Embryonic facial prominence (tissue), 1 donor: ENCODE measurements at regions not wholly inside any gene's neighbourhood (a gene's known extent, or its start where the extent isn't known, plus 50 kb on each side); places are given as distances from the start of the nearest gene placed in this dataset.
"Not testable (repeated sequence)": the region's sequence is repeated elsewhere in the genome, so short reads cannot be mapped to it uniquely, and the experiment has no call there.

Experiments
- DNase-seq: peaks from one replicate; pipeline ENCODE4 v3.0.0-alpha.2; 2016; ENCODE audit errors: extremely low spot score

DNA sequence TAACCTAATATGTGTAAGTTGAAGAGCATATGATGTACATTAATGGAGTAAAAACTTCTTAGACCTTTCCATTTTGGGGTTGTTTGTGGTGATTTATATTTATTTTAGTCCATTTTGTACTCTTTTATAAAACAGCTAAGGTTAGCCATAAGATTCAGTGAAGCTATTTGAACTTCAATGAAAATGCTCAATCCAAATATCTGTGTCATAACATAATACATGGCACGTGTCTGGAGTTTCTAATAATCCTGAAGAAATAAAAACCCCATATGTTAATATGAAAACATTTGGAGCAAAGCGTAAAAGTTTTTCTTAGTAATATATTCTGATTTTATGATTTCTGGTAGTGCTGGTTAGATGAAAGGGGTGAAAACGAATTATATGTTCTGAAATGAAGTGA is 1729.7 kb downstream of the PCDH9 start:
- DNase-seq = no peak

DNA sequence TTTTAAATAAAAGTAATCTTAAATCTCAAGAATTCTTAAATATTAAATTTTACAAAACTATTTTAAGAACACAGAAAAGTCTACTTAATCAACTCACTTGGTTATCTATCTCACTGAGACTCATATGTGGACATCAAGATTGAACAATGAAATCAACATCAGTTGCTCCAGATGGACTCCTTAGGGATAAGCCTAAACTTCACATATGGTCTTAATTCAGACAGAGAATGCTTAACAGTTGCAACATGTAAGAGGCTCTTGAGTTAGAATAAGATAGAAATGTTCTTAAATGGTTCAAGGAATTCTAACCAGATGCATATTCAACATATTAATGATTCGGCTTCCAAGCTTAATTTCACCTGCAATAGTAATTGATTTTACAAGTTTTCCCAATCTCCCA is 1730.9 kb downstream of the PCDH9 start:
- DNase-seq = no peak

DNA sequence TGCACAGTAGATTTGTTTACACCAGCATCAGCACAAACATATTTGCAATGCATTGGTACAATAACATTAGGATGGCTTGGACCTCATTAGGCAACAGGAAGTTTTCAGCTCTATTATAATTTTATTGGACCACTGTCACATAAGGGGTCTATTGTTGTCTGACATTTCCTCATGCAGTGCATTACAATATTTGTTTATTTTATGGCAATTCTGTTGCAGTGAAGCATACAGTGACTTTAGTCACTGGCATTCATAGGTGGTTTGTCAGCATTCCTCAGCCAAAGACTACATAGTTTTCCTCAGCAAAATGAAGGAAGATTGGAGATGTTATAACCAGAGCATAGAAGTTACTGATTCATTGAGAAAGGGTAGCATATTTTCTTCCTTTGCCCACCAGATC is 1732.9 kb downstream of the PCDH9 start:
- DNase-seq = no peak

DNA sequence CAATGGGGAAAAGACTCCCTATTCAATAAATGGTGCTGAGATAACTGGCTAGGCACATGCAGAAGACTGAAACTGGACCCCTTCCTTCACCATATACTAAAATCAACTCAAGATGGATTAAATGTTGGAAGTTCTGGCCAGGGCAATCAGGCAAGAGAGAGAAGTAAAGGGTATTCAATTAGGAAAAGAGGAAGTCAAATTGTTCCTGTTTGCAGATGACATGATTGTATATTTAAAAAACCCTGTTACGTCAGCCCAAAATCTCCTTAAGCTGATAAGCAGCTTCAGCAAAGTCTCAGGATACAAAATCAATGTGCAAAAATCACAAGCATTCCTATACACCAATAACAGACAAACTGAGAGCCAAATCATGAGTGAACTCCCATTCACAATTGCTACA is 1739.4 kb downstream of the PCDH9 start:
- not testable (repeated sequence) for DNase-seq

DNA sequence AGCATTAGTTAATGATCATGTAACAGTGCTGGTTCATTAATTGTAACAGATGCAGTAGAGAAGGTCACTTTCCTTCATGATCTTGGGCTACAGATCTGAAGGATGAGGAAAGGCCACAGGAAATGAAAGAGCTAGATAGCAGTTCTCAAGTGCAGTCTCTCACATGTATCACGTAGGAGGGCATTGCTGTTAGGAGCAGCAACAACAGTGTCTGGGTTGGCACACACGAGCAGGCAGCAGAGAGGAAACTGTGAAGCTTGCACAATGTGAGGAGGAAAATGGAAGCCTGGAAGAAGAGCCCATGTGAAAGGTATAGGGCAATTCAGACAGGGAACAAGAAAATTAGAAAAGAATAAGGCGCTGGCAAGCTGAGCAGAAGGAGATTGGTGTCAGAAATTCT is 1741.5 kb downstream of the PCDH9 start:
- DNase-seq = no peak

DNA sequence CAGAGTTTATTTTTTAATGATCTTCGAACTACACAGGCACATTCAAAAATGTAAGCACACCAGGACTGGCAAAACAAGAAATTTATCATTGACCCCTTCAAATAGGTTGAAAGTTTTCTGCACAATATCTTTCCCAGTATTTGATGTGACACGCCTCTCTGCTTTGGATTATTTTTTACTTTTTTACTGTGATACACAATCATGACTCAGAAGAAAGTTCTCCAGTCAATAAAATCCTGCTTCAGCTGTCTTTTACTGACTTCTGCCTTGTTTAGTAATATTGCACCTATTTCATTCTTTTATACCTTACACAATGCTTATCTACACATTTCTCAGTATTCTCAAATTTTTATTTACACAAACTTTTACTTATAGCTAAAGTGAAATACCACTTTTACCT is 1750.4 kb downstream of the PCDH9 start:
- DNase-seq = no peak

DNA sequence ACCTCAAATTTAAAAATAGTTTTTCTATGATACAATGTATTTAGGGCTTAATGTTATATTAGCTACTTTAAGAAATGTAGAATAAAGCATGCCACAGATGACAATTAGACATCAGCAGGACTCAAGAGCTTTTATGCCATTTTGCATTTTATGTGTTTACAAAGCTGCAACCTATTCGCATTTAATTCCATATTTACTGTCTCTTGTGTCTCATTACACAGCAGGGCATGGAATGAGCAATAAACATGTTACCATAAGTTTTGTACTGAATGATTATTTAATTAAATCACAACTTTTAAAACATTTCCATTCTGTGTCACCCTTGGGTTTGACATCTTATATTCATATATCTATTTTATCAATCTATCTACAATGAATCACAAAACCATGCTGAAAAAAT is 1756.9 kb downstream of the PCDH9 start:
- no peak for DNase-seq

DNA sequence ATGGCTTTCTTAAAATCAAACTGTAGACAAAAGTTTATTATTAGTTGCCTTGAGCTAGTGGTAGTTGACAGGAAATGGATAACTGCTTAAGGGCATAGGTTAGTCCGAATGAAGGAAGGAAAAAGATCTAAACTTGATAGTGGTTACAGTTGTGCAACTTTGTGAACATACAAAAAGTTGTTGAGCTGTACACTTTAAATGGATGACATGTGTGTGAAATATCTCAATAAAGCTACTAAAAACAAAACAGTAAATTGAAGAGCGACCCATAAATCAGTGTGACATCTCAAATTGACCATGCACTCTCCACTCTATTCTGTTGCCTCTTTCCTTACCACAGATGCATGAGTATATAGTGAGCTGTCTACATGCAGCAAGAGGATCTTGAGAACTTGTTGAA is 1757.8 kb downstream of the PCDH9 start:
- DNase-seq = no peak

DNA sequence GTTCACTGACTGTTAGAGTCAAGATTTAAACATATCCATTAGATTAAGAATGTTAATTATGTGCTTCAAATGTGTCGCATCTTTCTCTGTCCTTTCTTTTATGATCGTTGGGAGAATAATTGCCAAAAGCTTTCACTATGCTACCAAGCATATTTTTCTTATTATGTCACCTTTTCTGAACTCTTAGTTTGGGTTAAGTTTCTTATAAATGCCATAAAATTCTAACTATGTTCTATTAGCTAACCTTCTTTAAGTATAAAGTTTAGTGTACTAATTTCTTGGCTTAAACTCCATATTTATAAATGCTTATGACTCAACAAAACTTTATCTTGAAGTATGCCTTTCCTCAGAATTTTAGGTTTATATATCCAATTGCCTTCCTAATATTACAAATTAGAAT is 1759.4 kb downstream of the PCDH9 start:
- no peak for DNase-seq

DNA sequence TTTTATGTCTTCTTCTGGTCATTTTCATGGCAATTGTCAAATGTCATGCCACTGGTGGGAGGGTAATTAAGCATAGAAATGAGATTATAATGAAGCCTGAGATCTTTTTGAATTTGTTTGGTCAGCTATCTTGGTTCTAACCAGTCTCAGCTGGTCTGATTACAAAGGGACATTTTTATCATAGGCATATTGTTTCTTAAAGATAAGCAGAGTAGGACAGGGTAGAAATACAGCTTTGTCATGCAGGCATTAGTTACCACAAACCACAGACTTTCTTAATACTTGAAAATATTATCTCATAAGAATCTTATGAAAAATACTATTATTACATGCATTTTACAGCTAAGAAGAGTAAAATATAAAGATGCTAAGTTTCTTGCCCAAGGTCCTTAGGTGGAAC is 1761.5 kb downstream of the PCDH9 start:
- no peak for DNase-seq

DNA sequence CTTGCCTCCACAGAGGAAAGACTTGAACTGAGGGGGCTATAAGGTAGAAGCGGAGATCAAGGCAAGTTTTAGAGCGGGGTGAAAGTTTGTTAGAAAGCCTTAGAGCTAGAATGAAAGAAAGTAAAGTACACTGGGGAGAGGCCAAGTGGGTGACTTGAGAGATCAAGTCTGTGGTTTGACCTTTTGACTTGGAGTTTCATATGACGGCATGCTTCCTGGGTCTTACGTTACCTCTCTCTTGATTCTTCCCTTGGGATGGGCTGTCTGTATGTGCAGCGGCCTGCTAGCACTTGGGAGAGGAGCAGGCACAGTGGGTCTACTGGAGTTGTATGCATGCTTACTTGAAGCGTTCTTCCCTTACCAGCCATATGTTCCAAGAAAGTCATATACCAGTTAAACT is 1768.5 kb downstream of the PCDH9 start:
- DNase-seq = no peak

DNA sequence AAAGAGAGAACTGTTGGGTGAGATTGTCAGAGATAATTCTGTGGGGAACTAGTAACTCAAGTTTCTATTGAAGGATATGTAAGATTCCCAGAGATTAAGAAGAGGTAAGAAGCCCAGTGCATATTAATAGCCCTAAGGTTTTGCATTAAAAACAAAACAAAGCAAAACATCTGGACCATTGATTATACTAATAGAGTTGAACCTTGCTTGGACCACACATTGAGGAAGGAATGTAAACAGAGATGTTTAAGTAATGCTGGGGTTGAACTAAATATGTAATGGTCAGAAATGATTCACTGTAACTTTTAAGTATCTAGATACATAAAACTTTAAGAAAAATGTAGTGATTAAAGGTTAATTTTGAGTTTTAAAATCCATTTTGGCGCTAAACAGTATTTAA is 1770.0 kb downstream of the PCDH9 start:
- no peak for DNase-seq

DNA sequence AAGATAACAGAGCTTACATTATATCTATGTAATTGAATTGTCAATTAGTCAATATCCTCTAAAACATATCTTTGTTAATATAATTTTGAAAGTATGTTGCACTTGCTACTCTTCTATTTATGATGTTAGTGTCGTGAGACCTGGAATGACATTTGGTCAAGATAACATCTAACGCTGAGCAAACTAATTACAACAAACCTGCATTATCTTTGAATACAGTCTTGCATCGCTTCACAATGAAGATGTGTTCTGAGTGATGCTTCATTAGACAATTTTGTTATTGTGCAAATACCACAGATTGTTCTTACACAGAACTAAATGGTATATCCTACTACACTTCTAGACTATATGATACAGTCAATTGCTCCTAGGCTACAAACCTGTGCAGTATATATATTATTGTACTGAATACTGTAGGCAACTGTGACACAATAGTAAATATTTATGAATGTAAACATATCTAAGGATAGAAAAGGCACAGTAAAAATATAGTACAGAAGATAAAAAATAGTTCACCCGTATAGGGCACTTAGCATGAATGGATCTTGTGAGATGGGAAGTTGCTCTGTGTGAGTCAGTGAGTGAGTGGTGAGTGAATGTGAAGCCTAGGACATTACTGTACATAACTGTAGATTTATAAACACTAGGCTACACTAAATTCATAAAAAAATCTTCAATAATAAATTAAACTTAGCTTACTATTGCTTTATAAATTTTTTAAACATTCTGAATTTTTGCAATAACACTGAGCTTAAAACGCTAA is 1773.8 kb downstream of the PCDH9 start:
- DNase-seq = no peak

DNA sequence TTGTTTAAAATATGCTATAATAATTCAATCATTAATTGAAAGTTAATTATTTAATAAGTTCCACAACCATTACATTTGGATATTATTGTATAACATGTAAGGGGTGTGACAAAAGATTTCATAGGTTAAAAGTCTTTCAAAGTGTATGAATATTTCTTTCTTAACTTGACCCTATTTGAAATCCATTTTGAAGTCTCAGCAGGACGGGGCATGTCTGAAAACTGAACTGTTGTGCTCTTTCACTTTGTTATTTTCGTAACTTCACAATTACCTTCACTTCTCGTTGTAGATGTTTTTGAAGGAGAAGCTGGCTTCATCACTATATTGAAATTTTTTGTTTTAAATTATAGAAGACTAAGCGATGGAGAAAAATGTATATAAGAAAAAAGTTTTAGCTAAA is 1775.7 kb downstream of the PCDH9 start:
- DNase-seq = no peak

DNA sequence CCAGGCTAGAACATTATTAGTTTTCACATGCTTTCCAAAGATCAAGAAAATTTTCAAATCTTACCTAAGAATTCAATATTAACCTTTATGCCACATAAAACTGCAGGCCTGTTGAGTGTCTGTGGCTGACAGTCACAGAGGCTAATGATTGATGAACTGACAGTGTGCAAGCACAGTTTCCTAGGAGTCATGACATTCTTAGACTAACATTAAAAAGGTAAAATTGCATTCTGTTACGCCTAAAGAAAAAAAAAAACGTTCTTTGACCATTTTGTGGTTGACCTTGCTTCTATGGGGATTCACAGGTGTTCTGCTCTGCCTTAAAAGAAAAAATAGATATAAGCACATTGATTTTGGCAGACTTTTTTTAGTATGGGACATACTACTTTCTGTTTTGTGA is 1776.2 kb downstream of the PCDH9 start:
- DNase-seq = no peak

DNA sequence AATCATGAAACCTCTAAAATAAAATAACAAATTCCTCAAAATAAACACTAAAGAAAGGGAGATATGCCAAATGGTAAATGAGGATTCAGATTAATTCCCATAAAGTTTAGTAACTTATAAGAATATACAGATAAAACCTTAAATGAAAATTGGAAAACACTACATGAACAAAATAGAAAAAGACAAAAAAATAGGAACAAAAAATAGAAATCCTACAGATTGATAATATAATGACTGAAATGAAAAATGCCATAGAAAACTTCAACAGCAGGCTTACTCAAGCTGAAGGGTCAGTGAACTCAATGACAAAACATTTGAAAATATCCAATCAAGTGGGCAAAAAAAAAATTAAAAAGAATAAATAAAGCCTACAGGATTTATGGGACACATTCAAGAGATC is 1784.8 kb downstream of the PCDH9 start:
- DNase-seq = no peak

DNA sequence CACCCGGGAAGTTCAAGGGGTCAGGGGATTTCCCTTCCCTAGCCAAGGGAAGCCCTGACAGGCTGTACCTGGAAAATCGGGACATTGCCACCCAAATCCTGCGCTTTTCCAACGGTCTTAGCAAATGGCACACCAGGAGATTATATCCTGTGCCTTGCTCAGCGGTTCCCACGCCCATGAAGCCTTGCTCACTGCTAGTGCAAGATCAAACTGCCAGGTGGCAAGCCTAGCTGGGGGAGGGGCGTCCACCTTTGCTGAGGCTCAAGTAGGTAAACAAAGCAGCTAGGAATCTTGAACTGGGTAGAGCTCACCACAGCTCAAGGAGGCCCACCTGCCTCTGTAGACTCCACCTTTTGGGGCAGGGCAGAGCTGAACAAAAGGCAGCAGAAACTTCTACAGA is 1794.5 kb downstream of the PCDH9 start:
- DNase-seq = no peak

DNA sequence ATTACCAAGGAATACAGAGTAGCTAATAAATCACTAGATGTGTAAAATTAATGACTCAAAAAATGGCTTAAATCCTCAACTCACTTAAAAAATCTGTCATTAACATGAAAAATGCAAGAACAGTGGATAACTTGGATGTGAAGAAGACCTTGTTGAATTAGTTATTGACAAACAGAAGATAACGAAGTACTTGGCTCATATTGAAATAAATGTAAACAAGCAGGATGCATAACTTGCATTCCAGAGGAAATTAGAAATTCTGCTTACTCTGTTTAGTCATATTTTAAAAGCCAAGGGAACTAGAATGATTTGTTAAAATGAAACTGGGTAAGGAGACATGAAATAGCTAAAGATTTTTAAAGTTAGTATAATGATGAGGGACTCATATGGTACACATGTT is 1812.2 kb downstream of the PCDH9 start:
- no peak for DNase-seq

DNA sequence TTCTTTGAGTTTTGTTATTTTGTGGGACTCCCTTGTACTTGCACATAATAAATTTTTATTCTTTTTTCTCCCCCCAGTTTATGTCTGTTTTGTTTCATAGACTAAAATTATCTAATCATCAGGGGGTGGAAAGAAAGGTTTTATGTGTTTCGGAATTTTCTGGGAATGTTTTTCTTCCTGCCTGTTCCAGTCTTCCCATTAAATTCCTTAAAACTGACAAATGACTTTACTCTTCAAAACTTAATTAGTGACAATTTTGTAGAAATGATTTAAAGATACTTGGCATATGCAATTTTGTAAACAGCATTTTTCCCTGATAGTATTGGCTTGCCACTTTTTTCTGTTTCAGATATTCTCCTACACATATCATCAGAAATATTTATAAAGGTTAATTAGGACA is 1813.4 kb downstream of the PCDH9 start:
- no peak for DNase-seq

DNA sequence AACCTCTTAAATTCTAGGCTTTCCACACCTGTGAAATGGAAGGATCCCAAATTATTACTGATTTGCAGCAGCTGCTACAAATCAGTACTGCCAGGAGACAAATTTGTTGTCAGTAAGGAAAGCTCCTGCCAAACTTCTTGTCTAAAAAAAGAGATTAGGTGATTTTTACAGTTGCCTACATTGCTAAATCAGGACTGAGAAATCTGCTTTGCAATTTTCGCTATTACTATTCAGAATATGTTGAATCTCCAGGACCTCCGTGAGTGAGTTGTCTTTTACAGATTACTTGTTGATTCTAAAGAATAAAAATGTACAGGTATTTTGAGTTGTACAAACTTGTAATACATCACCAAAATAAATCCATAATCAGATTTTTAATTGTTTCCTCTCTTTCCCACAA is 1815.9 kb downstream of the PCDH9 start:
- no peak for DNase-seq

DNA sequence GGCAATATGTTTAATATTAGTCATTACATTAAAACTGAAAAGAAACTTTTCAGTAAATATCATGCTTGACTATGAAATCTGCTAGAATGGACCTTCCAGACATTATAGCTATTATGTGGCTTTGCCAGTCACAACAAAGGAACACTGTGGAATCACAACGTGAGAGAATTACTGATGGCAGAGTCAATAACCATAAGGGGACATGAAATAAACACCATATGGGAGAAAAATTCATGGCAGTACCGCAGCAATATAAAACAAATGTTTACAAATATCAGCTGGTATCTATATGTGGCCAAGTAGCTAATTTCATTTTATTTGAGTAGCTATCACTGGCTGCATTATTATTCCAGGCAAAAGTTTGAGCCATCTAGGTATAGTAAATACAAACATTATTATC is 1818.6 kb downstream of the PCDH9 start:
- DNase-seq = no peak

DNA sequence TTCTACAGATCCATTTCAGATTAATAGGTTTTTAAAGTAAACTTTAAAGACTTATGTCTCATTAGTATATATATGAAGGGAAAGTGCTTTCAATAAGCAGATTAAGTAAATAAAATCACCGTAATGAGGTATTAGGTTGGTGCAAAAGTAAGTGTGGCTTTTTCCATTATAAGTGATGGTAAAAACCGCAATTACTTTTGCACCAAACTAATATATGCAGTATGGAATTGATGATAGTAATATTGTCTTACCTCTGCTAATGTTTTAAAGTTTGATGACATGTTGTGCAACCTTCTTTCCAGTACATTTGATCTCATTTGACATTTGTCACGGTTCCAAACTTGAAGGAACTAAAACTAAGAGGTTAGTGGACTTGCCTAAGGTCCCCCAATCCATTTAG is 1819.3 kb downstream of the PCDH9 start:
- DNase-seq = no peak

DNA sequence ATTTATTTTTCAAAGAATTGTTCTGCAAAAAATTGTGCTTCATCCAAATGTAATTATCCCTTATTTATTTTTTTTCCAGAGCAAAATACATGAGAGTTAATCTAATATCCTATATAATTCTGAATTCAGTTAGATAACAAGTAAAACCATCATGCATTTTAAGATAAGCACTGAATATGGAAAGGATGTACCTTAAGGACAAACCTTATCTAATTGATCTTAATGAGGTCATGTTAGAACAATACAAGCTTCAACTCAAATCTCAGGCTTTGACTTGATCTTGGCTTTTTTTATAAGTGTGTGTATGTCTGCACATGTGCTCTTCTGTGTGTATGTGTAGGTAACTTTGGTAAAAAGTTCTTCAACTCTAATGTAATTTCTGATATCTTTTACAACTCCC is 1828.8 kb downstream of the PCDH9 start:
- no peak for DNase-seq

DNA sequence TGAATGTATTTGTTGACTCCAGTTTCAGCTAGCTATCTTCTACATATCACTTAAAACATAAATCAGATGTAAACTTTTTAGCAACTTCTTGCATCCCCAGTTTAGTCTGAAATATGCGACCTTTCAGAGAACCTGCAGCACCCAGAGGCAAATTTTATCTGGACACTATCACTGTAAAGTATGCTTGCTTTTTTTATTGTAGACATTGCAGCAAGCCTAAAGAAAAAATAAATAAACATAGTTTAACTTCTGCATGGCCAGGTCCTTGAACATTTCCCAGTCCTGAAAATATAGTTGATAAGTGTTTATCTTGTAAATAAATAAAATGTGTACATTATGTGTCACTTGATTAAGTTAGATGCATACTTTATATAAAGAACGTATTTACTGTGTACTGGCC is 1829.4 kb downstream of the PCDH9 start:
- no peak for DNase-seq
